Activated naive CD4-positive, alpha-beta T cell treated with anti-CD3 and anti-CD28 coated beads for 36 hours (primary cell): ENCODE measurements at regions not wholly inside any gene's neighbourhood (a gene's known extent, or its start where the extent isn't known, plus 50 kb on each side); places are given as distances from the start of the nearest gene placed in this dataset.

ENCODE experiments used
- CTCF ChIA-PET: fragments of 350-600 bp; sonication (Branson Sonifier 250); formaldehyde crosslinking; loops from one replicate; lab custom pipeline; 2021; ENCODE audit warnings: antibody characterized with exemption; lab: Charles Lee
- DNase-seq: peaks from one replicate; pipeline ENCODE4 v3.0.0-alpha.2; 2020
- H3K27ac Mint-ChIP-seq: one replicate; pipeline ENCODE4 v1.8.0; 2021; ENCODE audit warnings: mild to moderate bottlenecking, mixed read lengths
- H3K27me3 Mint-ChIP-seq: one replicate; pipeline ENCODE4 v1.8.0; 2021; ENCODE audit warnings: low read depth, mixed read lengths
- H3K36me3 Mint-ChIP-seq: one replicate; pipeline ENCODE4 v1.8.0; 2021; ENCODE audit warnings: low read depth, mixed read lengths
- H3K4me1 Mint-ChIP-seq: one replicate; pipeline ENCODE4 v1.8.0; 2021; ENCODE audit warnings: low read depth, mixed read lengths
- H3K4me3 Mint-ChIP-seq: one replicate; pipeline ENCODE4 v1.8.0; 2021; ENCODE audit warnings: mild to moderate bottlenecking, moderate library complexity, mixed read lengths
- H3K9me3 Mint-ChIP-seq: one replicate; pipeline ENCODE4 v1.8.0; 2021; ENCODE audit warnings: mixed read lengths
- intact Hi-C: fragments of 100-400 bp; cut with micrococcal nuclease; formaldehyde crosslinking; loops from one replicate; pipeline ENCODE4 v1.15.1; 2023

- Mint-ChIP-seq H3K36me3 (no peaks in the 10 kb centered on the region), H3K4me3 (no peak overlapping the region), H3K9me3 (no peaks in the 10 kb centered on the region), H3K27ac (no peak overlapping the region), H3K4me1 (no peaks in the 10 kb centered on the region), H3K27me3 (no peaks in the 10 kb centered on the region)
- no peak for DNase-seq
- CTCF ChIA-PET, result no interaction called here
- intact Hi-C loops, result no loop called here
Observed at GRCh38 chr1:69269491-69269890, 298.2 kb upstream of the LRRC7 start.

DNA sequence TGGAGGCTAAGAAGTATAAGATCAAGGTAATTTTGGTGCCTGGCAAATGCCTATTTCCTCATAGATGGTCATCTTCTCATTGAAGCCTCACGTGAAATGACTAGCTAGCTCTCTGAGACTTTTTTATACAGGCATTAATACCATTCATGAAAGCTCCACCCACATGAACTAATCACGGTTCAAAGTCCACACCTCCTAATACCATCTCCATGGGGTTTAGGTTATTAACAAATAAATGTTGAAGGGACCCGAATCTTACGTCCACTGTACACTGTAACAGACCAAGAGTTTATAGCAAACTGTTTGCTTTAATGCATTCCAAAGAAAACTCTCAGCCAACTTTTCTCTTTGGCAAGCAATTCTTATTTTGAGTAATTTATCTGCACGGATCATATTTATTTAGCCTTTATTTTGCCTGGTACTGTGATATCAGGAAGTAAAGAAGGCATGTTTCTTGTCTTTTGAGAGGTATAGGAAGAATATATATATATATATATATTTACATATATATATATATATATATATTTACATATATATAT lies 296.1 kb upstream of the LRRC7 start:
- CTCF ChIA-PET, result no interaction called here
- H3K36me3 Mint-ChIP-seq, result no peaks in the 10 kb centered on the region
- no peak overlapping the region for H3K4me3 Mint-ChIP-seq
- intact Hi-C loops, result no loop called here
- no peaks in the 10 kb centered on the region for H3K27me3 Mint-ChIP-seq
- H3K9me3 Mint-ChIP-seq, result no peaks in the 10 kb centered on the region
- H3K4me1 Mint-ChIP-seq, result no peaks in the 10 kb centered on the region
- DNase-seq, result no peak
- H3K27ac Mint-ChIP-seq, result no peak overlapping the region

- H3K27ac Mint-ChIP-seq, result no peak overlapping the region
- intact Hi-C loops, result no loop called here
- H3K36me3 Mint-ChIP-seq, result no peaks in the 10 kb centered on the region
- no peaks in the 10 kb centered on the region for H3K27me3 Mint-ChIP-seq
- H3K4me3 Mint-ChIP-seq, result no peak overlapping the region
- CTCF ChIA-PET, result no interaction called here
- H3K4me1 Mint-ChIP-seq, result no peaks in the 10 kb centered on the region
- no peaks in the 10 kb centered on the region for H3K9me3 Mint-ChIP-seq
- DNase-seq, result no peak
Observed at GRCh38 chr1:69272684-69273083, 295.0 kb upstream of the LRRC7 start.

- Mint-ChIP-seq H3K4me3 (no peak overlapping the region), H3K27me3 (no peaks in the 10 kb centered on the region), H3K27ac (no peak overlapping the region), H3K4me1 (no peaks in the 10 kb centered on the region), H3K9me3 (peaks cover 2% of the 10 kb centered on the region), H3K36me3 (no peaks in the 10 kb centered on the region)
- CTCF ChIA-PET, result no interaction called here
- no peak for DNase-seq
- intact Hi-C loops, result no loop called here
Observed at GRCh38 chr1:69278923-69279322, 288.8 kb upstream of the LRRC7 start.

GRCh38 chr1:69283516-69283915 lies 284.2 kb upstream of the LRRC7 start:
- H3K4me3 Mint-ChIP-seq, result no peak overlapping the region
- no peak overlapping the region for H3K27ac Mint-ChIP-seq
- no peaks in the 10 kb centered on the region for H3K36me3 Mint-ChIP-seq
- H3K4me1 Mint-ChIP-seq, result no peaks in the 10 kb centered on the region
- no peaks in the 10 kb centered on the region for H3K27me3 Mint-ChIP-seq
- intact Hi-C loops, result no loop called here
- DNase-seq, result no peak
- H3K9me3 Mint-ChIP-seq, result peaks cover 2% of the 10 kb centered on the region
- CTCF ChIA-PET, result no interaction called here

- Mint-ChIP-seq H3K27me3 (no peaks in the 10 kb centered on the region), H3K9me3 (peaks cover 2% of the 10 kb centered on the region), H3K36me3 (no peaks in the 10 kb centered on the region), H3K4me1 (no peaks in the 10 kb centered on the region), H3K4me3 (no peak overlapping the region), H3K27ac (no peak overlapping the region)
- DNase-seq, result no peak
- CTCF ChIA-PET, result interaction anchor here (0.6 kb wide), 1 partner anchor 513 kb away, joined by 3 read pairs; no protein-coding TSS in a partner anchor
- intact Hi-C loops, result no loop called here
Observed at GRCh38 chr1:69284508-69284907, 283.2 kb upstream of the LRRC7 start.

GRCh38 chr1:69288416-69288815 lies 279.3 kb upstream of the LRRC7 start:
- no peak for DNase-seq
- Mint-ChIP-seq H3K4me3 (no peak overlapping the region), H3K36me3 (no peaks in the 10 kb centered on the region), H3K4me1 (no peaks in the 10 kb centered on the region), H3K27ac (no peak overlapping the region), H3K9me3 (no peaks in the 10 kb centered on the region), H3K27me3 (no peaks in the 10 kb centered on the region)
- CTCF ChIA-PET, result no interaction called here
- intact Hi-C loops, result no loop called here

DNA sequence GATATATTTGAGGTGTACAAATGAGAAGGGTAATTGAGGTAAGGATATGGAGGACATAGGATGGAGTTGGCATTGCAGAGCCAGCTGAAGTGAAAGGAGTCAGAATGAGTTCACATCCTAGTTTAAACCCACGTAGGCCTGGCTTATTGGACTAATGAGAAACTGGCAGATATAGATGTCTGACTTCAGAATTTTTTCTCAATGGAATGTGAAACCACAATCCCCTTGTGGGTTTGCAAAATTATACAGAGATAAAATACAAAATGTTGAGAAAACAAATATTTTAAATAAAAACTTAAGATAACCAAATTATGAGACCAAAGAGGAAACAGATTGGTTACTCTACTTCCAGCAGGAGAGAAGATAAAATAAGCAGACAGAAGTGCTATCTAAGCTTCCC lies 277.4 kb upstream of the LRRC7 start:
- H3K4me3 Mint-ChIP-seq, result no peak overlapping the region
- CTCF ChIA-PET, result no interaction called here
- intact Hi-C loops, result no loop called here
- no peaks in the 10 kb centered on the region for H3K9me3 Mint-ChIP-seq
- H3K27ac Mint-ChIP-seq, result no peak overlapping the region
- no peaks in the 10 kb centered on the region for H3K4me1 Mint-ChIP-seq
- no peaks in the 10 kb centered on the region for H3K27me3 Mint-ChIP-seq
- H3K36me3 Mint-ChIP-seq, result no peaks in the 10 kb centered on the region
- no peak for DNase-seq

GRCh38 chr1:69291541-69291940 lies 276.2 kb upstream of the LRRC7 start:
- Mint-ChIP-seq H3K27me3 (no peaks in the 10 kb centered on the region), H3K4me3 (no peak overlapping the region), H3K9me3 (no peaks in the 10 kb centered on the region), H3K36me3 (no peaks in the 10 kb centered on the region), H3K27ac (no peak overlapping the region), H3K4me1 (no peaks in the 10 kb centered on the region)
- CTCF ChIA-PET, result no interaction called here
- DNase-seq, result no peak
- intact Hi-C loops, result no loop called here

- CTCF ChIA-PET, result no interaction called here
- Mint-ChIP-seq H3K36me3 (no peaks in the 10 kb centered on the region), H3K27ac (no peak overlapping the region), H3K27me3 (no peaks in the 10 kb centered on the region), H3K9me3 (no peaks in the 10 kb centered on the region), H3K4me1 (no peaks in the 10 kb centered on the region), H3K4me3 (no peak overlapping the region)
- no peak for DNase-seq
- intact Hi-C loops, result no loop called here
Observed at GRCh38 chr1:69292833-69293232, 274.9 kb upstream of the LRRC7 start.

GRCh38 chr1:69294171-69294570 lies 273.6 kb upstream of the LRRC7 start:
- Mint-ChIP-seq H3K36me3 (no peaks in the 10 kb centered on the region), H3K9me3 (peaks cover 2% of the 10 kb centered on the region), H3K4me3 (no peak overlapping the region), H3K4me1 (no peaks in the 10 kb centered on the region), H3K27ac (no peak overlapping the region), H3K27me3 (no peaks in the 10 kb centered on the region)
- CTCF ChIA-PET, result no interaction called here
- intact Hi-C loops, result no loop called here
- no peak for DNase-seq

GRCh38 chr1:69295265-69295664 lies 272.5 kb upstream of the LRRC7 start:
- no peaks in the 10 kb centered on the region for H3K36me3 Mint-ChIP-seq
- peaks cover 2% of the 10 kb centered on the region for H3K9me3 Mint-ChIP-seq
- no peak overlapping the region for H3K27ac Mint-ChIP-seq
- H3K4me3 Mint-ChIP-seq, result no peak overlapping the region
- intact Hi-C loops, result no loop called here
- H3K4me1 Mint-ChIP-seq, result no peaks in the 10 kb centered on the region
- H3K27me3 Mint-ChIP-seq, result no peaks in the 10 kb centered on the region
- CTCF ChIA-PET, result no interaction called here
- no peak for DNase-seq

GRCh38 chr1:69305621-69306020 lies 262.1 kb upstream of the LRRC7 start:
- no peaks in the 10 kb centered on the region for H3K36me3 Mint-ChIP-seq
- H3K27ac Mint-ChIP-seq, result no peak overlapping the region
- CTCF ChIA-PET, result no interaction called here
- H3K4me1 Mint-ChIP-seq, result no peaks in the 10 kb centered on the region
- H3K27me3 Mint-ChIP-seq, result no peaks in the 10 kb centered on the region
- peaks cover 14% of the 10 kb centered on the region for H3K9me3 Mint-ChIP-seq
- no peak overlapping the region for H3K4me3 Mint-ChIP-seq
- no peak for DNase-seq
- intact Hi-C loops, result no loop called here
